DMS53 treated with DMSO at 0.1 percent for 48 hours (cell line): ENCODE measurements at regions not wholly inside any gene's neighbourhood (a gene's known extent, or its start where the extent isn't known, plus 50 kb on each side); places are given as distances from the start of the nearest gene placed in this dataset.
A peak's percentile ranks its signal among the peaks of the same experiment; 100 is the strongest.
"Not testable (repeated sequence)": the region's sequence is repeated elsewhere in the genome, so short reads cannot be mapped to it uniquely, and the experiment has no call there.

ENCODE experiments used
- DNase-seq: peaks from one replicate; lab custom pipeline; 2025; ENCODE audit not compliant: unreplicated experiment; lab: John Stamatoyannopoulos, UW

DNA sequence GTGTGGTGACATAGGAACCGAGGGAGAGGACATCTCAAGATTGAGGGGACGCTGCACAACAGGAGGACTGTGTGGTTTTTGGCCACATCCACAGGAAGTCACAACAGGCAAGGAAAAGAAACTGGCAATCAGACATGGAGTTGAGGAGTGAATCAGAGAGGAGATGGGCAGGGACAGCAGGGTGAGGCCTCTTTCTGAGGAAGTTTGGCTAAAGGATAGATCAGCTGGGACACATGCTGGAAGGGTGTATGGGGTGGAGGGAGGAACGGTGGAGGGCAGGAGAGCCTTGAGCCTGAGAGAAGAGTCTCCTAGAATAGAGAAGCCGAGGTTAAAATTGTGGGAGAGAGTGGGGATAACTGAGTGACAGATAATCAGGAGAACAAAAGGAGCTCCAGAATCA, 75.1 kb upstream of the CIDEA start:
- DNase-seq = not testable (repeated sequence)

GRCh38 chr18:12179697-12180577, 74.2 kb upstream of the CIDEA start:
- DNase-seq = not testable (repeated sequence)

DNA sequence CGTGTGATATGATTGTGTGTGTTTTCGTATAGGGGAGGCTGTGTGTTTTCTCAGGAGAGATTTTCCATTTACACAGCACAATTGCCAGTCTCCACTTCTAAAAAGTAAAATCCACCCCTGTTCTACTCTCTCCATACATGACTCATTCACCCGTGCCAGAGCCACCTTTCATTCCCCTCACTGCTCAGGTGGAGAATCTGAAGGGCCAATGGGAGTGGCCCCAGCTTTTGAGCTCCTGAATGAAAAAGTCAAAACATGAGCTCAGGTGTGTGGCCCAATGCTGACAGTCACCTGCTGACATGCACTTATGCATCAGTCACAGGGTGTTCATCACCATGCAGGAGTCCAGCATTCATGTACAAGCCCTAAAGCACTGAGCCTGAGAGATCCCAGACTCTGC, 55.4 kb upstream of the CIDEA start:
- DNase-seq = not testable (repeated sequence)

- peak; percentile 31 for DNase-seq
Measured at GRCh38 chr18:12200186-12200585, 54.0 kb upstream of the CIDEA start.
